K562 (cell line): ENCODE measurements at regions not wholly inside any gene's neighbourhood (a gene's known extent, or its start where the extent isn't known, plus 50 kb on each side); places are given as distances from the start of the nearest gene placed in this dataset.

Experiments
- DMBX1 ChIP-seq: fragments of 250-450 bp; sonication (Bioruptor Pico); IDR thresholded peaks from 2 replicates; pipeline ENCODE4 v1.8.0; 2022; ENCODE audit warnings: inconsistent platforms, mild to moderate bottlenecking, moderate library complexity, borderline replicate concordance
- ELF2 ChIP-seq: fragments of 250-450 bp; sonication (Bioruptor Pico); IDR thresholded peaks from 2 replicates; pipeline ENCODE4 v1.5.0; 2021; ENCODE audit warnings: mild to moderate bottlenecking
- GABPB2 ChIP-seq: fragments of 250-450 bp; sonication (Bioruptor Pico); conservative IDR thresholded peaks from 2 replicates; pipeline ENCODE4 v1.5.1; 2021; ENCODE audit warnings: mild to moderate bottlenecking
- GTF2F1 ChIP-seq: IDR thresholded peaks from 2 replicates; pipeline ENCODE4 v1.6.1; 2011; ENCODE audit warnings: low read depth, low read length, improper control_type of control experiment
- HNRNPLL ChIP-seq: fragments of 200-400 bp; formaldehyde crosslinking; IDR thresholded peaks from 2 replicates; pipeline ENCODE4 v1.6.1; 2017; ENCODE audit warnings: low read length, low read depth, mild to moderate bottlenecking; ENCODE audit not compliant: poor library complexity, severe bottlenecking
- KLF16 ChIP-seq: IDR thresholded peaks from 2 replicates; pipeline ENCODE4 v1.6.1; 2016; ENCODE audit warnings: antibody characterized with exemption
- NCOA4 ChIP-seq: fragments of 450-650 bp; IDR thresholded peaks from 2 replicates; pipeline ENCODE4 v1.6.1; 2018; ENCODE audit warnings: mild to moderate bottlenecking; ENCODE audit not compliant: partially characterized antibody
- NR2C2 ChIP-seq, 2 experiments: fragments of 200-800 bp in 1 of 2; sonication (Bioruptor generic) in 1 of 2; sonication (generic) in 1 of 2; formaldehyde crosslinking in 1 of 2; IDR thresholded peaks; 2 replicates each; pipeline versions ENCODE4 v1.6.1 to v1.8.0; 2016 to 2022; ENCODE audit warnings: mild to moderate bottlenecking in 1 of 2, missing compliant biosample characterization in 1 of 2, missing genetic modification characterization in 1 of 2, missing genetic modification reagents in 1 of 2
- SAFB ChIP-seq: fragments of 200-400 bp; formaldehyde crosslinking; IDR thresholded peaks from 2 replicates; pipeline ENCODE4 v1.6.1; 2017; ENCODE audit warnings: low read depth, low read length, borderline replicate concordance
- SIX5 ChIP-seq, 2 experiments: IDR thresholded peaks; 2 replicates each; pipeline ENCODE4 v1.6.1; 2011; ENCODE audit warnings: low read length in 2 of 2, borderline replicate concordance in 1 of 2, low read depth in 1 of 2, mild to moderate bottlenecking in 1 of 2, moderate library complexity in 1 of 2; ENCODE audit not compliant: insufficient read depth in 1 of 2
- STAG1 ChIP-seq: sonication (generic); formaldehyde crosslinking; IDR thresholded peaks from 2 replicates; pipeline ENCODE4 v1.5.0; 2020; ENCODE audit warnings: missing genetic modification reagents, borderline replicate concordance
- ZC3H4 ChIP-seq: sonication (generic); formaldehyde crosslinking; IDR thresholded peaks from 2 replicates; pipeline ENCODE4 v1.9.0; 2021; ENCODE audit warnings: missing genetic modification reagents, borderline replicate concordance
- ZNF217 ChIP-seq: sonication (generic); formaldehyde crosslinking; IDR thresholded peaks from 2 replicates; pipeline ENCODE4 v1.8.0; 2022; ENCODE audit warnings: mild to moderate bottlenecking, missing genetic modification reagents
- ZNF584 ChIP-seq: fragments of 200-800 bp; sonication (Bioruptor generic); IDR thresholded peaks from 2 replicates; pipeline ENCODE4 v1.6.1; 2016; ENCODE audit warnings: low read depth, mild to moderate bottlenecking, missing genetic modification characterization, missing compliant biosample characterization
- ZZZ3 ChIP-seq: fragments of 450-650 bp; IDR thresholded peaks from 2 replicates; pipeline ENCODE4 v1.6.1; 2016; ENCODE audit warnings: antibody characterized with exemption, mild to moderate bottlenecking, moderate library complexity
- TF ChIP-seq, protein P1 (sequence below): fragments of 250-450 bp; sonication (Bioruptor Pico); IDR thresholded peaks from 2 replicates; pipeline ENCODE4 v1.9.0; 2021; ENCODE audit warnings: mild to moderate bottlenecking, inconsistent platforms
- TF ChIP-seq, protein P2 (sequence below): conservative IDR thresholded peaks from 2 replicates; pipeline ENCODE4 v1.6.1; 2011; ENCODE audit warnings: low read depth, mild to moderate bottlenecking, low read length; ENCODE audit not compliant: control insufficient read depth
- TF ChIP-seq, protein P3 (sequence below), 3 experiments: IDR thresholded peaks in 2 of 3; conservative IDR thresholded peaks in 1 of 3; 2 replicates each; pipeline ENCODE4 v1.5.1; 2011 to 2012; ENCODE audit warnings: low read length in 3 of 3, mild to moderate bottlenecking in 3 of 3, control low read depth in 2 of 3, improper control_type of control experiment in 1 of 3, inconsistent platforms in 1 of 3, low read depth in 1 of 3, mixed read lengths in 1 of 3, moderate library complexity in 1 of 3; ENCODE audit not compliant: insufficient read depth in 2 of 3
- TF ChIP-seq, protein P4 (sequence below): sonication (generic); formaldehyde crosslinking; IDR thresholded peaks from 2 replicates; pipeline ENCODE4 v1.8.0; 2022; ENCODE audit warnings: mild to moderate bottlenecking, missing genetic modification reagents
- TF ChIP-seq, protein P5 (sequence below): sonication (generic); formaldehyde crosslinking; IDR thresholded peaks from 2 replicates; pipeline ENCODE4 v1.4.0; 2020; ENCODE audit warnings: mild to moderate bottlenecking, missing genetic modification reagents

DNA sequence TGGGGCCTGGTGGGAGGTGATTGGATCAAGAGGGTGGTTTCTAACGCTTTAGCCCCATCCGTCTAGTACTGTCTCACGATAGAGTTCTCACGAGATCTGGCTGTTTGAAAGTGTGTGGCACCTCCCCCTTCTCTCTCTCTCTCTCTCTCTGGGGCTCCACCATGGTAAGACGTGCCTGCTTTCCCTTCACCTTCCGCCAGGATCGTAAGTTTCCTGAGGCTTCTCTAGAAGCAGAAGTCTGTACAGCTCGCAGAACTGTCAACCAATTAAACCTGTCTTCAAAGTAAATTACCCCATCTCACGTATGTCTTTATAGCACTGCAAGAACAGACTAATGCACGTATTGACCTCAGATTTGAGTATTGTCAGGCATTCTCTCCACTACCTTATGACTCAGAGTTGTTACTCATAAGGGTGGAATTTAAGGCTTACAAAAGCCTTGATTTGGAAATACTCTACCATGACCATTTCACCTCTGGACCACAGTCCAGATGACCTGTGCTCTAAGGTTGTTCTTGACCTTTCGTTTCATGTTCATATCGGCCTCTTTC is 99.5 kb upstream of the AGAP1 start (continued):
- TF ChIP-seq, protein P1, sequence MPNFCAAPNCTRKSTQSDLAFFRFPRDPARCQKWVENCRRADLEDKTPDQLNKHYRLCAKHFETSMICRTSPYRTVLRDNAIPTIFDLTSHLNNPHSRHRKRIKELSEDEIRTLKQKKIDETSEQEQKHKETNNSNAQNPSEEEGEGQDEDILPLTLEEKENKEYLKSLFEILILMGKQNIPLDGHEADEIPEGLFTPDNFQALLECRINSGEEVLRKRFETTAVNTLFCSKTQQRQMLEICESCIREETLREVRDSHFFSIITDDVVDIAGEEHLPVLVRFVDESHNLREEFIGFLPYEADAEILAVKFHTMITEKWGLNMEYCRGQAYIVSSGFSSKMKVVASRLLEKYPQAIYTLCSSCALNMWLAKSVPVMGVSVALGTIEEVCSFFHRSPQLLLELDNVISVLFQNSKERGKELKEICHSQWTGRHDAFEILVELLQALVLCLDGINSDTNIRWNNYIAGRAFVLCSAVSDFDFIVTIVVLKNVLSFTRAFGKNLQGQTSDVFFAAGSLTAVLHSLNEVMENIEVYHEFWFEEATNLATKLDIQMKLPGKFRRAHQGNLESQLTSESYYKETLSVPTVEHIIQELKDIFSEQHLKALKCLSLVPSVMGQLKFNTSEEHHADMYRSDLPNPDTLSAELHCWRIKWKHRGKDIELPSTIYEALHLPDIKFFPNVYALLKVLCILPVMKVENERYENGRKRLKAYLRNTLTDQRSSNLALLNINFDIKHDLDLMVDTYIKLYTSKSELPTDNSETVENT, result no peak
- TF ChIP-seq, protein P2, sequence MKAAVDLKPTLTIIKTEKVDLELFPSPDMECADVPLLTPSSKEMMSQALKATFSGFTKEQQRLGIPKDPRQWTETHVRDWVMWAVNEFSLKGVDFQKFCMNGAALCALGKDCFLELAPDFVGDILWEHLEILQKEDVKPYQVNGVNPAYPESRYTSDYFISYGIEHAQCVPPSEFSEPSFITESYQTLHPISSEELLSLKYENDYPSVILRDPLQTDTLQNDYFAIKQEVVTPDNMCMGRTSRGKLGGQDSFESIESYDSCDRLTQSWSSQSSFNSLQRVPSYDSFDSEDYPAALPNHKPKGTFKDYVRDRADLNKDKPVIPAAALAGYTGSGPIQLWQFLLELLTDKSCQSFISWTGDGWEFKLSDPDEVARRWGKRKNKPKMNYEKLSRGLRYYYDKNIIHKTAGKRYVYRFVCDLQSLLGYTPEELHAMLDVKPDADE, result no peak
- TF ChIP-seq HNRNPLL (no peak), KLF16 (no peak), SAFB (no peak), SIX5 (IDR thresholded peaks at IDR 0.05; ENCODE audit: borderline replicate concordance in 1 of 2, insufficient read depth in 1 of 2, low read depth in 1 of 2, low read length in 2 of 2) (no peak), ZC3H4 (no peak), ZZZ3 (no peak), ELF2 (CRISPR knock-in tag) (no peak), NCOA4 (no peak), GABPB2 (CRISPR knock-in tag) (no peak), DMBX1 (CRISPR knock-in tag) (no peak), ZNF217 (CRISPR knock-in tag) (no peak), ZNF584 (CRISPR knock-in tag) (no peak), STAG1 (CRISPR knock-in tag) (no peak), GTF2F1 (no peak), NR2C2 (CRISPR knock-in tag; IDR thresholded peaks at IDR 0.05) (no peak), NR2C2 (tag; IDR thresholded peaks at IDR 0.05) (peak; percentile 29; the same call in 1 of the 2 replicates)
- TF ChIP-seq, protein P3, sequence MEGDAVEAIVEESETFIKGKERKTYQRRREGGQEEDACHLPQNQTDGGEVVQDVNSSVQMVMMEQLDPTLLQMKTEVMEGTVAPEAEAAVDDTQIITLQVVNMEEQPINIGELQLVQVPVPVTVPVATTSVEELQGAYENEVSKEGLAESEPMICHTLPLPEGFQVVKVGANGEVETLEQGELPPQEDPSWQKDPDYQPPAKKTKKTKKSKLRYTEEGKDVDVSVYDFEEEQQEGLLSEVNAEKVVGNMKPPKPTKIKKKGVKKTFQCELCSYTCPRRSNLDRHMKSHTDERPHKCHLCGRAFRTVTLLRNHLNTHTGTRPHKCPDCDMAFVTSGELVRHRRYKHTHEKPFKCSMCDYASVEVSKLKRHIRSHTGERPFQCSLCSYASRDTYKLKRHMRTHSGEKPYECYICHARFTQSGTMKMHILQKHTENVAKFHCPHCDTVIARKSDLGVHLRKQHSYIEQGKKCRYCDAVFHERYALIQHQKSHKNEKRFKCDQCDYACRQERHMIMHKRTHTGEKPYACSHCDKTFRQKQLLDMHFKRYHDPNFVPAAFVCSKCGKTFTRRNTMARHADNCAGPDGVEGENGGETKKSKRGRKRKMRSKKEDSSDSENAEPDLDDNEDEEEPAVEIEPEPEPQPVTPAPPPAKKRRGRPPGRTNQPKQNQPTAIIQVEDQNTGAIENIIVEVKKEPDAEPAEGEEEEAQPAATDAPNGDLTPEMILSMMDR (IDR thresholded peaks at IDR 0.05 in 2 of 3, conservative IDR thresholded peaks at IDR 0.05 in 1 of 3; ENCODE audit: insufficient read depth in 2 of 3, low read depth in 1 of 3, low read length in 3 of 3), result peak; percentile 29 to 41 (median 34); a peak in 5 of 6 replicates
- TF ChIP-seq, protein P4, sequence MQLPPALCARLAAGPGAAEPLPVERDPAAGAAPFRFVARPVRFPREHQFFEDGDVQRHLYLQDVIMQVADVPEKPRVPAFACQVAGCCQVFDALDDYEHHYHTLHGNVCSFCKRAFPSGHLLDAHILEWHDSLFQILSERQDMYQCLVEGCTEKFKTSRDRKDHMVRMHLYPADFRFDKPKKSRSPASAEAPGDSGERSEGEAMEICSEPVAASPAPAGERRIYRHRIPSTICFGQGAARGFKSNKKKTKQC (CRISPR knock-in tag), result no peak
- TF ChIP-seq, protein P5, sequence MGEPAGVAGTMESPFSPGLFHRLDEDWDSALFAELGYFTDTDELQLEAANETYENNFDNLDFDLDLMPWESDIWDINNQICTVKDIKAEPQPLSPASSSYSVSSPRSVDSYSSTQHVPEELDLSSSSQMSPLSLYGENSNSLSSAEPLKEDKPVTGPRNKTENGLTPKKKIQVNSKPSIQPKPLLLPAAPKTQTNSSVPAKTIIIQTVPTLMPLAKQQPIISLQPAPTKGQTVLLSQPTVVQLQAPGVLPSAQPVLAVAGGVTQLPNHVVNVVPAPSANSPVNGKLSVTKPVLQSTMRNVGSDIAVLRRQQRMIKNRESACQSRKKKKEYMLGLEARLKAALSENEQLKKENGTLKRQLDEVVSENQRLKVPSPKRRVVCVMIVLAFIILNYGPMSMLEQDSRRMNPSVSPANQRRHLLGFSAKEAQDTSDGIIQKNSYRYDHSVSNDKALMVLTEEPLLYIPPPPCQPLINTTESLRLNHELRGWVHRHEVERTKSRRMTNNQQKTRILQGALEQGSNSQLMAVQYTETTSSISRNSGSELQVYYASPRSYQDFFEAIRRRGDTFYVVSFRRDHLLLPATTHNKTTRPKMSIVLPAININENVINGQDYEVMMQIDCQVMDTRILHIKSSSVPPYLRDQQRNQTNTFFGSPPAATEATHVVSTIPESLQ (CRISPR knock-in tag), result no peak
